Amygdala (tissue), 56 donors: ENCODE measurements at regions not wholly inside any gene's neighbourhood (a gene's known extent, or its start where the extent isn't known, plus 50 kb on each side); places are given as distances from the start of the nearest gene placed in this dataset.

Source experiments
- DNase-seq, 56 donors: peaks; one replicate each; lab custom pipeline; 2025; lab: John Stamatoyannopoulos, UW

- no peak for DNase-seq
Measured at GRCh38 chr18:44107187-44107586, 573.5 kb upstream of the SETBP1 start.

- no peak for DNase-seq
Measured at GRCh38 chr18:44111337-44111736, 569.4 kb upstream of the SETBP1 start.

GRCh38 chr18:44117821-44118220 lies 562.9 kb upstream of the SETBP1 start:
- no peak for DNase-seq

- DNase-seq: no peak
Measured at GRCh38 chr18:44119607-44120006, 561.1 kb upstream of the SETBP1 start.

- DNase-seq: no peak
Measured at GRCh38 chr18:44123743-44124142, 556.9 kb upstream of the SETBP1 start.

DNA sequence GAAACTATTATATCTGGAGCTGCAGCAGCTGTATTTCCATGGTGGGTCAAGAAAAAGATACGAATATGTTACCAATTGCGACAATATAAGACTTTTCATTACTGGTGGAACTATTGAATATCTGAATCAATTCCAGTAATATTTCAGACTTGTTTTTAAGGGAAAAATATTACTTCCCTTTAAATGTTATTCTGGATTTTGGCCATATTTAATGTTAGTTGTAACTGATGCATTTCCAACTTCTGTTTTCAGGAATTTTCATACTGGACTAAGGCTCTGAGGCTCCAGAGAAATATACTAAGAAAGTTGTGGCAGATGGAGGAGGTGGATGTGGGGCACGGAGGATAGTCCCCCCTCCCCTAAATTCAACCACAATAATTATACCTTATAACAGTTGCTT lies 555.2 kb upstream of the SETBP1 start:
- DNase-seq: no peak

DNA sequence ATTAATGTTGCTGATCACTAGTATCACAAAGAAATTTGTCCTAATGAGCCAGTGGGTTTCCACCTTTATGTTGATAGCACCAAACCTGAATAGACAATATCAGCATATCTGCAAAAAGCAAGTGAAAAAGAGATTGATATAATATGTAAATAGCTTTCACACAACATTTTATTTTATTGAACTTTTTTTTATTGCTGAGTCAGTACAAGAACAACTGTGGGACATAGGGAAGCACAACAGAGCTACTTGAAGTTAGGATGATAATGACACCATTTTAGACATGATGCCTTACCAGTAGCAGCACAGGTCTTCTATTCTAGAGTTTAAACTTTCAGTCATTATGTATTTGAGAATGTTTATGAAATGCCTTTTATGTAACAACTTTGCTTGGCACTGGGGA lies 554.1 kb upstream of the SETBP1 start:
- no peak for DNase-seq

- DNase-seq: no peak
Measured at GRCh38 chr18:44128365-44128764, 552.3 kb upstream of the SETBP1 start.

- peak in 4 of 56 donors; percentile 0 to 4 (median 2) for DNase-seq
Measured at GRCh38 chr18:44130376-44130942, 550.2 kb upstream of the SETBP1 start.

DNA sequence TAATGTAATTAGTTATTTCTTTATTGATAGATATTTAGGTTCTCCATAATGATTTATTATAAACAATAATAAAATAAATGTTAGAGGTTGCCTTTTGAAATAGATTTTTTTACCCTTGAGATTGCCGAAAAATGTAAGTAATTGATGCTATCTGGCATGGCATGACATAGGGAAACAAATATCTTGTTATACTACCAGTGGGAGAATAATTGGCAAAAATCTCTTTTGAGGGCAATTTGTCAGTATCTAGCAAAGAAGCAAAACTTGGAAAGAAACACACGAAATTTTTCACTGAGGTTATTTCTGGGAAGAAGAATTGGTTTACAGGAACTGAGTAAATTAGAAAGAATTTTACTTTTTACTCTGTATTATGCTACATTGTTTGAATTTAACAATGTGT lies 547.2 kb upstream of the SETBP1 start:
- DNase-seq: no peak

DNA sequence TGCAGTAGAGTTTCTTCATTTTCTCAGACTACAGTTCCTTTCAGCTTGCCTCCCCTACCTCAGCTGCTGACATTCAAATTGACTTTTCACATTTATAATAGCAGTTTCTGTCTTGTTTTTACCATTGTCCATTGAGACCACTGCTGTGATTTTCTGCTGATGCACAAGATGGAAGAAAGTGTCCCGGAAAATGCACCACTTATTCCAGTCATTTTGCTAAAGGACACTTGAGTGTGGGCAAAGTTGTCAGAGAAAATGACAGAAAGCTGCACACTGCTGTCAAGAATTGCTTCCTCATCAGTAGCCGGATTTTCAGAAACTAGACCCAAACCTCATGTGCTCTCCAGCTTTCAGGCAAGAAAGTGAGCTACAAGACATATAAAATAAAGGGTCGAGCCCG lies 546.2 kb upstream of the SETBP1 start:
- no peak for DNase-seq

DNA sequence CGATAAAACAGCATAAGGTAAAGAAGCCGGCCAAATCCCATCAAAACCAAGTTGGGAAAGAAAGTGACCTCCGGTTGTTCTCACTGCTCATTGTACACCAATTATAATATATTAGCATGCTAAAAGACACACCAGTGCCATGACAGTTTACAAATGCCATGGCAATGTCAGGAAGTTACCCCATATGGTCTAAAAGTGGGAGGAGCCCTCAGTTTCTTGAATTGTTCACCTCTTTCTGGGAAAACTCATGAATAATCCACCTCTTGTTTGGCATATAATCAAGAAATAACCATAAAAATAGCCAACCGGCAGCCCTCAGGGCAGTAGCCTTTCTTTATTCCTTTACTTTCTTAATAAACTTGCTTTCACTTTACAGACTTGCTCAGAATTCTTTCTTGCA lies 544.9 kb upstream of the SETBP1 start:
- no peak for DNase-seq

- no peak for DNase-seq
Measured at GRCh38 chr18:44136326-44136725, 544.4 kb upstream of the SETBP1 start.

DNA sequence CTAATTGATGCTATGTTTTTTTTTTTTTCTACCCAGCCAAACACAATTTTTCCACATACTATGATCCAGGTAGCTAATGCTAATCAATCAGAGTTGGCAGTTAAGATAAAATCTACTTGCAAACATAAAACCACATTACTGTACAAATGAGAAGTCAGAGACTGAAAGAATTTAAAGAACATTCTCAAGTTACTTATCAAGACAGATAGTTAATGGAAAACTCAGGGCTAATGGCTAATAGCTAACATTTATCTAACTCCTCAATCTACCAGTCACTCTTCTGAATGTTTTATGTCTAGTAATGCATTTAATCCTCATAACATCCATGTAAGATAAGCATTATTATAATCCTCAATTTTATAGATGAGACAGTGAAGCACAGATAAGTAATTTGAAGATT lies 537.6 kb upstream of the SETBP1 start:
- no peak for DNase-seq

DNA sequence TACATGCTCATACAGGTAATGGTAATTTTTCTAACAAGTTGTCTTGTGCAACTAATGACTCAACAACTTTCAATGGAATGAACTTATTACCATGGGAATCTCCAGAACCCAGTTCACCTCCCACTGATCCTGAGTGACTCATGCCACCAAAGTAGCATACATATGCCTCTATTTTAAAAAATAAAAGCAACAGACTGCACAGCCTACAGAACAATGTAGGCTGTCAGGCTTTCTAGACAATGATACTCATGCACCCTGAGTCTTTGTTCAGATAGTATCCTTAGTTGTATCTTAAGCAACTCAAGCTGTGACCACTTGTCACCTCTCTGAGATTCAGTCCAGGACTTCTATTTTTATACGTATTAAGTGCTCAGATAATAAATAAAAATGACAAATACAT lies 531.0 kb upstream of the SETBP1 start:
- DNase-seq: no peak

- no peak for DNase-seq
Measured at GRCh38 chr18:44153981-44154380, 526.7 kb upstream of the SETBP1 start.

DNA sequence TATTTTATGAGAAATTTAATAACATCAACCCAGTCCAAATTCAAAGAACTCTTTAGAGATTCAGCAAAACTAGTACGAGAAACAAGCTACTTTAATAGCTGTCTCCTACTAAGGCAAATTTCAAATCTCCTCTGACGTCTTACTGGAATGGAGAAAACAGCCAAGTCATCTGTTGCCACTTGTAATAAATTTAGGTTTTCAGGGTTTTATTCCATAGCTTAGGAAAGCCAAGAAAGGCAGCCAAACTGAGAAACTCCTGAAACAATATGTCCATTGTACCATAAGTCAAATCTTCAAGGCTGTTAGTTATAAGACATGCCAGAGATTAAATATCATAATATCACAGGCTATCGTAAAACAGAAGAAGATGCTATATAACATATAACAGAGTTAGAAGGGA lies 524.6 kb upstream of the SETBP1 start:
- no peak for DNase-seq

GRCh38 chr18:44156776-44157335 lies 523.8 kb upstream of the SETBP1 start:
- DNase-seq: no peak

GRCh38 chr18:44170208-44170880 lies 510.3 kb upstream of the SETBP1 start:
- DNase-seq: no peak

- no peak for DNase-seq
Measured at GRCh38 chr18:44171301-44171700, 509.4 kb upstream of the SETBP1 start.

- DNase-seq: no peak
Measured at GRCh38 chr18:44175891-44176290, 504.8 kb upstream of the SETBP1 start.

DNA sequence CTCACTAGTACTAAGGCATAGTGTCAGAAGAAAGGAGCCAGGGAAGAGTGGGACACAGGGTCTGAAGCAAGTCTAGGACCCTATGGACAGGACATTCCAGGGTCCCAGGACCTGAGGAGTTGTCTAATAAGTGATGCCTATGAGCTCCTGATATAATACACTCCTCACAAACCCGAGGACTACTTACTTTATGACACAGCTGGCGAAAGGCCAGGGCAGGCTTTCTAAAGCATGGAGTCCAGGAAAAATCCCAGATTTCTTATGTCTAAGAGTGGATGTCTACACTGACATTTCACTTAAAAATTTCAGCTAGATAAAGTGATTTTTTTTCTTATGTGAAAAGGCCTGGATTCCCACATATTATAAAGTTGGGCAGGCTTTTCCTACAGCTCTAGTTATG lies 502.2 kb upstream of the SETBP1 start:
- no peak for DNase-seq
